GM12878 (cell line): ENCODE measurements at regions not wholly inside any gene's neighbourhood (a gene's known extent, or its start where the extent isn't known, plus 50 kb on each side); places are given as distances from the start of the nearest gene placed in this dataset.

ENCODE experiments used
- ATAC-seq: fragments of 200-7000 bp; cut with Tn5 transposase; 3 replicates; pipeline ENCODE4 v1.9.1; 2020; ENCODE audit warnings: mild to moderate bottlenecking, moderate library complexity
- BruUV-seq: library from RNA; stranded (reverse); fragments of 400-500 nt; replicated peaks from 2 replicates; lab custom pipeline; 2021; lab: Mats Ljungman, UMichigan
- CTCF ChIA-PET: fragments of 300-600 bp; sonication (Branson Sonifier 250); formaldehyde crosslinking; extraction: SDS; loops from one replicate; lab custom pipeline; 2021; ENCODE audit warnings: inconsistent platforms; lab: Yijun Ruan, JAX
- POLR2A ChIA-PET: fragments of 350-600 bp; formaldehyde crosslinking; extraction: SDS; loops from one replicate; lab custom pipeline; 2021; ENCODE audit warnings: inconsistent platforms; lab: Charles Lee
- RAD21 ChIA-PET: fragments of 300-600 bp; sonication (Branson Sonifier 250); formaldehyde crosslinking; loops from one replicate; lab custom pipeline; 2023; ENCODE audit warnings: antibody characterized with exemption; ENCODE audit not compliant: unreplicated experiment; lab: Charles Lee
- SMC1A ChIA-PET: fragments of 300-600 bp; sonication (Branson Sonifier 250); formaldehyde crosslinking; loops from one replicate; lab custom pipeline; 2023; ENCODE audit not compliant: unreplicated experiment, uncharacterized antibody; lab: Charles Lee
- DNase-seq: peaks from one replicate; pipeline ENCODE4 v3.0.0-alpha.2; 2011; ENCODE audit warnings: low read depth, low spot score
- FAIRE-seq: peaks from 3 replicates; lab custom pipeline; 2011; peaks lifted over from hg19 to GRCh38; lab: Jason Lieb, UNC
- H2AFZ ChIP-seq: 2 replicates; pipeline ENCODE4 v1.6.0; 2011; ENCODE audit warnings: low read depth, low read length, control low read depth; ENCODE audit not compliant: control insufficient read depth
- H3K27ac ChIP-seq: 2 replicates; pipeline ENCODE4 v1.5.1; 2011; ENCODE audit warnings: control low read depth; ENCODE audit not compliant: control insufficient read depth, insufficient read depth
- H3K27me3 ChIP-seq, 2 experiments: replicated peaks in 1 of 2; 2 replicates each; pipeline versions ENCODE4 v1.6.0 to v1.6.1; 2011; ENCODE audit warnings: low read length in 1 of 2; ENCODE audit not compliant: control insufficient read depth in 2 of 2, insufficient read depth in 2 of 2
- H3K36me3 ChIP-seq, 2 experiments: 2 replicates each; pipeline ENCODE4 v1.5.1; 2011; ENCODE audit warnings: low read length in 1 of 2; ENCODE audit not compliant: control insufficient read depth in 2 of 2, insufficient read depth in 2 of 2
- H3K4me1 ChIP-seq: 2 replicates; pipeline ENCODE4 v1.6.1; 2011; ENCODE audit warnings: mild to moderate bottlenecking, low read length, moderate library complexity, mixed read lengths; ENCODE audit not compliant: control insufficient read depth, insufficient read depth
- H3K4me2 ChIP-seq: 2 replicates; pipeline ENCODE4 v1.6.0; 2011; ENCODE audit warnings: control low read depth; ENCODE audit not compliant: control insufficient read depth, insufficient read depth
- H3K4me3 ChIP-seq: fragments of 200-600 bp; sonication (generic); 2 replicates; pipeline ENCODE4 v1.5.1; 2016
- H3K79me2 ChIP-seq: 2 replicates; pipeline ENCODE4 v1.6.0; 2011; ENCODE audit warnings: low read length; ENCODE audit not compliant: control insufficient read depth, insufficient read depth
- H3K9ac ChIP-seq: 2 replicates; pipeline ENCODE4 v1.8.0; 2011; ENCODE audit warnings: low read length, control low read depth, mixed read lengths; ENCODE audit not compliant: control insufficient read depth, insufficient read depth
- H3K9me3 ChIP-seq: replicated peaks from 3 replicates; pipeline ENCODE4 v1.5.1; 2011; ENCODE audit warnings: mild to moderate bottlenecking, low read length; ENCODE audit not compliant: control insufficient read depth, insufficient read depth
- H4K20me1 ChIP-seq: 2 replicates; pipeline ENCODE4 v1.6.0; 2011; ENCODE audit not compliant: control insufficient read depth, insufficient read depth
- BHLHE40 ChIP-seq, 2 experiments: fragments of 450-650 bp in 1 of 2; IDR thresholded peaks; 2 replicates each; pipeline ENCODE4 v1.6.1; 2011 to 2017; ENCODE audit warnings: low read depth in 2 of 2, borderline replicate concordance in 1 of 2, improper control_type of control experiment in 1 of 2, low read length in 1 of 2, mild to moderate bottlenecking in 1 of 2
- BMI1 ChIP-seq: fragments of 450-650 bp; IDR thresholded peaks from 2 replicates; pipeline ENCODE4 v1.6.1; 2016; ENCODE audit warnings: mild to moderate bottlenecking, moderate library complexity, borderline replicate concordance
- CEBPB ChIP-seq, 2 experiments: fragments of 150-350 bp in 1 of 2; IDR thresholded peaks; 2 replicates each; pipeline ENCODE4 v1.6.1; 2012 to 2014; ENCODE audit warnings: low read depth in 2 of 2, low read length in 2 of 2, borderline replicate concordance in 1 of 2, inconsistent platforms in 1 of 2
- CHD2 ChIP-seq: IDR thresholded peaks from 2 replicates; pipeline ENCODE4 v1.6.1; 2011; ENCODE audit warnings: low read depth, low read length, improper control_type of control experiment, borderline replicate concordance
- FOXK2 ChIP-seq: fragments of 450-650 bp; IDR thresholded peaks from 2 replicates; pipeline ENCODE4 v1.6.1; 2017; ENCODE audit warnings: mild to moderate bottlenecking, moderate library complexity
- GABPA ChIP-seq: IDR thresholded peaks from 2 replicates; pipeline ENCODE4 v1.6.1; 2014; ENCODE audit warnings: antibody characterized with exemption, low read depth, mild to moderate bottlenecking, inconsistent platforms
- GATAD2B ChIP-seq: fragments of 450-650 bp; conservative IDR thresholded peaks from 2 replicates; pipeline ENCODE4 v1.6.1; 2017; ENCODE audit warnings: low read depth, mild to moderate bottlenecking, moderate library complexity
- LARP7 ChIP-seq: fragments of 450-650 bp; IDR thresholded peaks from 2 replicates; pipeline ENCODE4 v1.6.1; 2017; ENCODE audit warnings: mild to moderate bottlenecking
- MTA3 ChIP-seq: IDR thresholded peaks from 2 replicates; pipeline ENCODE4 v1.6.1; 2012; ENCODE audit warnings: low read length, inconsistent platforms, borderline replicate concordance
- NBN ChIP-seq: fragments of 450-650 bp; IDR thresholded peaks from 2 replicates; pipeline ENCODE4 v1.6.1; 2016
- NR2C1 ChIP-seq: fragments of 450-650 bp; IDR thresholded peaks from 2 replicates; pipeline ENCODE4 v1.6.1; 2017; ENCODE audit warnings: antibody characterized with exemption, mild to moderate bottlenecking, moderate library complexity
- POLR2AphosphoS2 ChIP-seq: IDR thresholded peaks from 2 replicates; pipeline ENCODE4 v1.6.1; 2011; ENCODE audit warnings: low read depth, mild to moderate bottlenecking, low read length, improper control_type of control experiment, moderate library complexity
- RBBP5 ChIP-seq: fragments of 200-600 bp; sonication (generic); conservative IDR thresholded peaks from 2 replicates; pipeline ENCODE4 v1.6.1; 2016
- SIX5 ChIP-seq: IDR thresholded peaks from 2 replicates; pipeline ENCODE4 v1.6.1; 2011; ENCODE audit warnings: mild to moderate bottlenecking, low read depth, low read length, moderate library complexity; ENCODE audit not compliant: severe bottlenecking
- SPI1 ChIP-seq: IDR thresholded peaks from 2 replicates; pipeline ENCODE4 v1.6.1; 2011; ENCODE audit warnings: low read depth, mild to moderate bottlenecking, low read length, moderate library complexity, borderline replicate concordance; ENCODE audit not compliant: insufficient read depth
- WRNIP1 ChIP-seq: IDR thresholded peaks from 2 replicates; pipeline ENCODE4 v1.6.1; 2011; ENCODE audit warnings: low read depth, low read length, improper control_type of control experiment, borderline replicate concordance
- ZBED1 ChIP-seq: IDR thresholded peaks from 2 replicates; pipeline ENCODE4 v1.6.1; 2016; ENCODE audit warnings: borderline replicate concordance
- ZNF274 ChIP-seq: IDR thresholded peaks from one replicate; pipeline ENCODE4 v1.8.0; 2011; ENCODE audit not compliant: insufficient read length, insufficient read depth
- WGBS: methylation state at CpG from one replicate; pipeline ENCODE4 v1.1.6; 2016; ENCODE audit warnings: low lambda C conversion rate; ENCODE audit not compliant: insufficient replicate concordance, insufficient coverage; ENCODE audit errors: missing lambda C conversion rate; 5-methylcytosine and 5-hydroxymethylcytosine counted together
- in situ Hi-C: fragments of 300-500 bp; cut with MboI; formaldehyde crosslinking; loops from 9 replicates; pipeline ENCODE4 v1.14.3; 2018; ENCODE audit warnings: mixed read lengths
- intact Hi-C: fragments of 100-400 bp; cut with micrococcal nuclease; formaldehyde crosslinking; loops from one replicate; pipeline ENCODE4 v1.14.2; 2022; ENCODE audit not compliant: unreplicated experiment
- TF ChIP-seq, protein P1 (sequence below): IDR thresholded peaks from 2 replicates; pipeline ENCODE4 v1.6.1; 2011; ENCODE audit warnings: borderline replicate concordance, low read depth, mild to moderate bottlenecking, moderate library complexity, mixed read lengths, low read length; ENCODE audit not compliant: insufficient read depth; ENCODE audit errors: extremely low read length

DNA sequence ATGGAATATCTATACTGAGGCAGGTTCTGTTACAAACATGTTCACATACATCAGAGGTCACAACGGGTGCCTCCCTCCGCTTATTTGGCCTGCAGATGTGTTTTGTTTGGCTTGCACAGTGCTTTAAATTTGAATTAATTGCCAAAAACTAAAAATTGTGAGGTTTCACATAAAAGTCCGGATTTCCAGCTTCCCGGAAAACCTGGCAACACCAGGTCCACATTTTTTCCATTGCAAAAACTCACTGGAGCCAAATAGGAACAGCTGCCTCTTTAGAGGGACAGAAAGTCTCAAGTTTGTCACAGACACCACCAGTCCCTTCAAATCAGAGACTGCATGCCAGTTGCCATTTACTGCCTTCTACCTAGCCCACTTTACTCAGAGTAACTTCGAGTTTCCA is 205.9 kb upstream of the MDFIC2 start:
- H2AFZ ChIP-seq = no peak overlapping the region
- H3K36me3 ChIP-seq = no peaks in the 10 kb centered on the region
- no peaks in the 10 kb centered on the region for H3K9me3 ChIP-seq
- H3K27me3 ChIP-seq = no peaks in the 10 kb centered on the region
- 48% methylated on average over 5 of the region's 5 CpGs for WGBS
- ChIA-PET RAD21 (no interaction called here), SMC1A (no interaction called here), CTCF (no interaction called here), POLR2A (no interaction called here)
- intact Hi-C loops = no loop called here
- no peak for ATAC-seq
- H3K27ac ChIP-seq = no peak overlapping the region
- no peak overlapping the region for H3K9ac ChIP-seq
- in situ Hi-C loops = no loop called here
- H3K4me2 ChIP-seq = no peak overlapping the region
- no peaks in the 10 kb centered on the region for H4K20me1 ChIP-seq
- H3K79me2 ChIP-seq = no peaks in the 10 kb centered on the region
- BruUV-seq = no TSS peak
- no peak overlapping the region for H3K4me3 ChIP-seq
- TF ChIP-seq MTA3 = no peak
- no peak for TF ChIP-seq GABPA
- no peak for TF ChIP-seq ZNF274
- TF ChIP-seq, protein P1, sequence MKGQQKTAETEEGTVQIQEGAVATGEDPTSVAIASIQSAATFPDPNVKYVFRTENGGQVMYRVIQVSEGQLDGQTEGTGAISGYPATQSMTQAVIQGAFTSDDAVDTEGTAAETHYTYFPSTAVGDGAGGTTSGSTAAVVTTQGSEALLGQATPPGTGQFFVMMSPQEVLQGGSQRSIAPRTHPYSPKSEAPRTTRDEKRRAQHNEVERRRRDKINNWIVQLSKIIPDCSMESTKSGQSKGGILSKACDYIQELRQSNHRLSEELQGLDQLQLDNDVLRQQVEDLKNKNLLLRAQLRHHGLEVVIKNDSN = no peak
- no peak for TF ChIP-seq SPI1
- TF ChIP-seq LARP7 = no peak
- no peak for TF ChIP-seq GATAD2B
- TF ChIP-seq CHD2 = no peak
- no peak for TF ChIP-seq SIX5
- no peak for TF ChIP-seq RBBP5
- no peak for TF ChIP-seq FOXK2
- no peak for TF ChIP-seq BMI1
- TF ChIP-seq CEBPB (IDR thresholded peaks at IDR 0.05; ENCODE audit: borderline replicate concordance in 1 of 2, low read depth in 2 of 2, low read length in 2 of 2) = no peak
- TF ChIP-seq NBN = no peak
- TF ChIP-seq NR2C1 = no peak
- no peak for TF ChIP-seq WRNIP1
- no peak for TF ChIP-seq POLR2AphosphoS2
- TF ChIP-seq ZBED1 = no peak
- no peak for TF ChIP-seq BHLHE40 (IDR thresholded peaks at IDR 0.05; ENCODE audit: borderline replicate concordance in 1 of 2, low read depth in 2 of 2, low read length in 1 of 2)
- DNase-seq = no peak
- no peak for FAIRE-seq
- H3K4me1 ChIP-seq = no peaks in the 10 kb centered on the region
